ENCODE measurements at regions not wholly inside any gene's neighbourhood (a gene's known extent, or its start where the extent isn't known, plus 50 kb on each side); places are given as distances from the start of the nearest gene placed in this dataset.

- DNase-seq = no peak
- Histone ChIP-seq H3T11ph (ENCODE audit: low read length) (no peak overlapping the region), H3K23ac (ENCODE audit: insufficient read length, low read depth, low read length) (no peak overlapping the region), H3K27ac (ENCODE audit: insufficient read length, low read depth, low read length) (no peak overlapping the region), H3K4ac (ENCODE audit: low read depth, low read length) (no peak overlapping the region), H3K4me2 (ENCODE audit: insufficient read depth, insufficient read length, low read length) (no peak overlapping the region), H3K27me3 (ENCODE audit: insufficient read depth, low read length) (no peaks in the 10 kb centered on the region), H3K14ac (ENCODE audit: insufficient read depth, low read length) (no peak overlapping the region), H2BK12ac (ENCODE audit: insufficient read length, low read depth, low read length) (no peak overlapping the region), H4K20me1 (ENCODE audit: control insufficient read depth, insufficient read depth, insufficient read length) (no peaks in the 10 kb centered on the region), H2BK20ac (ENCODE audit: low read depth, low read length, poor library complexity, severe bottlenecking) (no peak overlapping the region), H3K9me3 (ENCODE audit: control insufficient read depth, low read depth, low read length) (no peaks in the 10 kb centered on the region), H4K5ac (ENCODE audit: insufficient read length, low read depth, low read length) (no peak overlapping the region), H3K23me2 (ENCODE audit: insufficient read length, low read depth, low read length, poor library complexity, severe bottlenecking) (no peaks in the 10 kb centered on the region), H3K56ac (ENCODE audit: insufficient read length, low read depth, low read length) (no peak overlapping the region), H4K8ac (replicated peaks; ENCODE audit: insufficient read length, low read depth, low read length) (no peak overlapping the region), H2BK5ac (ENCODE audit: insufficient read length, low read length) (no peak overlapping the region), H3K4me1 (ENCODE audit: insufficient read depth, low read length) (no peaks in the 10 kb centered on the region), H2BK120ac (ENCODE audit: low read depth, low read length, poor library complexity, severe bottlenecking) (no peak overlapping the region), H4K91ac (ENCODE audit: insufficient read length, low read depth, low read length) (no peak overlapping the region), H3K79me2 (ENCODE audit: insufficient read depth, low read length) (no peaks in the 10 kb centered on the region), H3K79me1 (ENCODE audit: insufficient read depth, low read depth, low read length, poor library complexity, severe bottlenecking) (no peaks in the 10 kb centered on the region), H2AK5ac (ENCODE audit: insufficient read length, low read length) (no peak overlapping the region), H2BK15ac (ENCODE audit: low read depth, low read length) (no peak overlapping the region), H3K18ac (ENCODE audit: insufficient read length, low read depth, low read length) (no peak overlapping the region), H3K9ac (ENCODE audit: extremely low read depth, insufficient read length, low read length) (no peak overlapping the region), H2AFZ (ENCODE audit: low read length) (no peak overlapping the region)
- Mint-ChIP-seq H3K4me1 (peaks cover 7 to 9% of the 10 kb centered on the region in 2 experiments), H3K27me3 (ENCODE audit: low read depth) (0 out of 2 replicates have a peak, but pooled peaks cover 5% of the 10 kb centered on the region), H3K4me3 (no peak overlapping the region), H3K9me3 (no peaks in the 10 kb centered on the region), H3K27ac (no peak overlapping the region), H3K36me3 (ENCODE audit: insufficient read depth in 1 of 3, low read depth in 3 of 3) (no peaks in the 10 kb centered on the region)
- no CpG with 5 or more reads among the region's 5 CpGs for WGBS (ENCODE audit: extremely low coverage, insufficient read length, low lambda C conversion rate)
- TF ChIP-seq, protein P1, sequence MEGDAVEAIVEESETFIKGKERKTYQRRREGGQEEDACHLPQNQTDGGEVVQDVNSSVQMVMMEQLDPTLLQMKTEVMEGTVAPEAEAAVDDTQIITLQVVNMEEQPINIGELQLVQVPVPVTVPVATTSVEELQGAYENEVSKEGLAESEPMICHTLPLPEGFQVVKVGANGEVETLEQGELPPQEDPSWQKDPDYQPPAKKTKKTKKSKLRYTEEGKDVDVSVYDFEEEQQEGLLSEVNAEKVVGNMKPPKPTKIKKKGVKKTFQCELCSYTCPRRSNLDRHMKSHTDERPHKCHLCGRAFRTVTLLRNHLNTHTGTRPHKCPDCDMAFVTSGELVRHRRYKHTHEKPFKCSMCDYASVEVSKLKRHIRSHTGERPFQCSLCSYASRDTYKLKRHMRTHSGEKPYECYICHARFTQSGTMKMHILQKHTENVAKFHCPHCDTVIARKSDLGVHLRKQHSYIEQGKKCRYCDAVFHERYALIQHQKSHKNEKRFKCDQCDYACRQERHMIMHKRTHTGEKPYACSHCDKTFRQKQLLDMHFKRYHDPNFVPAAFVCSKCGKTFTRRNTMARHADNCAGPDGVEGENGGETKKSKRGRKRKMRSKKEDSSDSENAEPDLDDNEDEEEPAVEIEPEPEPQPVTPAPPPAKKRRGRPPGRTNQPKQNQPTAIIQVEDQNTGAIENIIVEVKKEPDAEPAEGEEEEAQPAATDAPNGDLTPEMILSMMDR (conservative IDR thresholded peaks at IDR 0.05) = no peak
Measured at GRCh38 chr15:59896663-59897074, 107.4 kb upstream of the FOXB1 start.

All from H9 (cell line).